Stomach smooth muscle (tissue), 2 donors: ENCODE measurements at regions not wholly inside any gene's neighbourhood (a gene's known extent, or its start where the extent isn't known, plus 50 kb on each side); places are given as distances from the start of the nearest gene placed in this dataset.

Experiments used
- H3K27ac ChIP-seq: one replicate; pipeline ENCODE4 v1.7.0; 2013; ENCODE audit warnings: mild to moderate bottlenecking, low read length, inconsistent platforms
- H3K27me3 ChIP-seq, 2 donors: one replicate each; pipeline ENCODE4 v1.7.0; 2013; ENCODE audit warnings: low read length in 2 of 2; ENCODE audit not compliant: insufficient read depth in 2 of 2, control insufficient read depth in 1 of 2
- H3K36me3 ChIP-seq, 2 donors: one replicate each; pipeline ENCODE4 v1.7.0; 2013; ENCODE audit warnings: low read length in 2 of 2; ENCODE audit not compliant: control insufficient read depth in 2 of 2, insufficient read depth in 2 of 2
- H3K4me1 ChIP-seq: one replicate; pipeline ENCODE4 v1.7.0; 2013; ENCODE audit warnings: low read length; ENCODE audit not compliant: control insufficient read depth, insufficient read depth
- H3K4me3 ChIP-seq, 2 donors: one replicate each; pipeline ENCODE4 v1.7.0; 2013; ENCODE audit warnings: low read length in 2 of 2
- H3K9ac ChIP-seq, 2 donors: one replicate each; pipeline ENCODE4 v1.7.0; 2013; ENCODE audit warnings: low read length in 2 of 2, mild to moderate bottlenecking in 1 of 2
- H3K9me3 ChIP-seq, 2 donors: one replicate each; pipeline ENCODE4 v1.7.0; 2013; ENCODE audit warnings: low read length in 2 of 2; ENCODE audit not compliant: control insufficient read depth in 2 of 2
- donor health status: healthy.
- donor health status: Pancreatic carcinoma.

GRCh38 chr13:42497798-42498197 lies 76.2 kb upstream of the TNFSF11 start:
- Histone ChIP-seq H3K9me3 (no peaks in the 10 kb centered on the region), H3K9ac (no peak overlapping the region), H3K4me1 (no peaks in the 10 kb centered on the region), H3K27me3 (no peaks in the 10 kb centered on the region), H3K36me3 (no peaks in the 10 kb centered on the region), H3K27ac (no peak overlapping the region), H3K4me3 (no peak overlapping the region)

GRCh38 chr13:42498521-42498920 lies 75.4 kb upstream of the TNFSF11 start:
- Histone ChIP-seq H3K27me3 (no peaks in the 10 kb centered on the region), H3K9ac (no peak overlapping the region), H3K36me3 (no peaks in the 10 kb centered on the region), H3K4me3 (no peak overlapping the region), H3K4me1 (no peaks in the 10 kb centered on the region), H3K27ac (no peak overlapping the region), H3K9me3 (no peaks in the 10 kb centered on the region)
